Fibroblast of villous mesenchyme (primary cell): ENCODE measurements at regions not wholly inside any gene's neighbourhood (a gene's known extent, or its start where the extent isn't known, plus 50 kb on each side); places are given as distances from the start of the nearest gene placed in this dataset.

ENCODE experiments used
- DNase-seq: peaks from one replicate; pipeline ENCODE4 v3.0.0-alpha.2; 2010; ENCODE audit warnings: low read depth
- H3K4me3 ChIP-seq: 2 replicates; pipeline ENCODE4 v1.5.1; 2011; ENCODE audit warnings: low read depth, mild to moderate bottlenecking, low read length
- TF ChIP-seq, protein P1 (sequence below): IDR thresholded peaks from 2 replicates; pipeline ENCODE4 v1.5.1; 2012; ENCODE audit warnings: low read depth, mild to moderate bottlenecking, low read length; ENCODE audit not compliant: insufficient read depth

- TF ChIP-seq, protein P1, sequence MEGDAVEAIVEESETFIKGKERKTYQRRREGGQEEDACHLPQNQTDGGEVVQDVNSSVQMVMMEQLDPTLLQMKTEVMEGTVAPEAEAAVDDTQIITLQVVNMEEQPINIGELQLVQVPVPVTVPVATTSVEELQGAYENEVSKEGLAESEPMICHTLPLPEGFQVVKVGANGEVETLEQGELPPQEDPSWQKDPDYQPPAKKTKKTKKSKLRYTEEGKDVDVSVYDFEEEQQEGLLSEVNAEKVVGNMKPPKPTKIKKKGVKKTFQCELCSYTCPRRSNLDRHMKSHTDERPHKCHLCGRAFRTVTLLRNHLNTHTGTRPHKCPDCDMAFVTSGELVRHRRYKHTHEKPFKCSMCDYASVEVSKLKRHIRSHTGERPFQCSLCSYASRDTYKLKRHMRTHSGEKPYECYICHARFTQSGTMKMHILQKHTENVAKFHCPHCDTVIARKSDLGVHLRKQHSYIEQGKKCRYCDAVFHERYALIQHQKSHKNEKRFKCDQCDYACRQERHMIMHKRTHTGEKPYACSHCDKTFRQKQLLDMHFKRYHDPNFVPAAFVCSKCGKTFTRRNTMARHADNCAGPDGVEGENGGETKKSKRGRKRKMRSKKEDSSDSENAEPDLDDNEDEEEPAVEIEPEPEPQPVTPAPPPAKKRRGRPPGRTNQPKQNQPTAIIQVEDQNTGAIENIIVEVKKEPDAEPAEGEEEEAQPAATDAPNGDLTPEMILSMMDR = no peak
- H3K4me3 ChIP-seq = no peak overlapping the region
- no peak for DNase-seq
Measured at GRCh38 chr9:109937861-109938453, 158.0 kb downstream of the PALM2AKAP2 start.

DNA sequence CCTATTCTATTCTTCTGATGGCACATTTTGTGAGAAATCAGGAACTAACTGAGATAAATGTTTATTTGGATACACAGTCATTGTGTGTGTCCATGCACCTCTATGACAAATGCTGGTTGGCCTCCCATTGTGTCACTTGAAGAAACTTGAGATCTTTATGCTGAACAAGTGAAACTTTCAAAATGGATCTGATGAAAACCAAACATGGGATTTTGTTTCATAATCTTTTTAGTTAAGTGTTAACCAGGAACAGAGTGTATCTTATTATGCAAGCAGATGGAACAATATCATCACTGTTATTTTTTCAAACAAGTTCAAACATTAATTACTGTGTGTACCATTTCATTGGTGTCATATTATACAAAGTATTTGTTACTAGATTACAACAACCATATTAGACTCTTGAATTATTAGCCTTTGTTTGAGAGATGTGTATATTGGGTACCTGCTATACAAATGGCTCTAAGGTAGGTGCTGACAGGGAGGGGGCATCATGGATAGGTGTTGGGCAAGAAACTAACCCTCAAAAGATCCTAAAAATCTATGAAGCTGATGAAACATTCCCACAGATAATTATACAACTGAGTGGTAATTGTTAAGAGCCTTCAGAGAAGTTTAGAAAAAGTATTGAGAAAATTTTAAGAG is 159.8 kb downstream of the PALM2AKAP2 start:
- TF ChIP-seq, protein P1 = no peak
- DNase-seq = no peak
- H3K4me3 ChIP-seq = no peak overlapping the region

- TF ChIP-seq, protein P1 = no peak
- H3K4me3 ChIP-seq = no peak overlapping the region
- DNase-seq = no peak
Measured at GRCh38 chr9:109940561-109940960, 160.6 kb downstream of the PALM2AKAP2 start.

DNA sequence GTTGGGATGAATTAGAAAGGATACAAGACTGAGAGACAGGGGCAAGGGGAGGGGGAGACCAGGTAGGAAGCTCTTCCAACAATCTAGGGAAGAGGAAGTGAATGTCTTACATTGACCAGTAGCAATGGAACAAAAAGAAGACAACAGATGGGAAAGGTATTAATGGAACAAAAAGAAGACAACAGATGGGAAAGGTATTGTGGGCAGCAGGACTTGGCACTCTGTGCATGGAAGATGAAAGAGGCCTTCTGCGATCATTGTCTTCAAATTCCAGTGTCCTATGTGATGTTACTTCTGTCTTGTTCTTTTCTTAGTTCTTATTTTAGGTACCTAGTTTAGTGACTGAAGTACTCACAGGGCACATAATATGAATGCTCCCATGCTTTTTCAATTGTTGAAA is 161.8 kb downstream of the PALM2AKAP2 start:
- no peak overlapping the region for H3K4me3 ChIP-seq
- TF ChIP-seq, protein P1 = no peak
- no peak for DNase-seq

DNA sequence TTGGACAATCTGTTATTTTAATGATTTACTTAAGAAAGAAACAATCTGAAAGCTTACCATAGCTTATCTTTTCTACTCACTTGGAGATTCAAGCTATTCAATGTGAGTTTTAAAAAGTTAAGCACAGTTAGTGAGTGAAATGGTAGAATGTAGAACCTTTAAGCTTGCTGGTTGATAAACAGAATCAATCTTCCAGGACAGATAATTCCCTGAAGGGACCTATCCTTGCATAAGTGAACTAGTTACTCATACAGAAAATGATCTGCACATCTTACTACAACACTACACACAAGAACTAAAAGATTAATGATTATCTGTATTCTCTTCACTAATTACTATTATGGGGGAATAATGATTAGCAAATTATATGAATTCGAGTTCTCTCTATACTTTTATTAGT is 165.6 kb downstream of the PALM2AKAP2 start:
- no peak overlapping the region for H3K4me3 ChIP-seq
- TF ChIP-seq, protein P1 = no peak
- peak; percentile 11 for DNase-seq

DNA sequence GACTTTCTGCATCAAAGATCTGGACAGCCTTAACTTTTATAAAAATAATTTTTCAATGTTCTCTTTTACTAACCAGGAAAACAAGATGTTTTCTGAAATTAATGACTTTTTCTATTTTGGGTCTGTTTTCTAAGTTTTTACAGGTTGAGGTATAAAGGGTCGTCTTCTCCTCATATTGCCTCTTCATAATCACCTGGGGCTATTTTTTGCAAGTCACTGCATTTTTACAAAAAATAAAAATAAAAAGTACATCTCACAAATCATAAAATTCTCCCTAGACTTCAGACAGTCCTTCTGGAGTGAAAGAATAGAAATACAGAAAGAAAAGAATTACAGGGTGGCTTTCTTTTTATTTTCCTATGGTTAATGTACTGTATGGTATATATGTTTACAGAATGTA is 168.5 kb downstream of the PALM2AKAP2 start:
- H3K4me3 ChIP-seq = no peak overlapping the region
- DNase-seq = no peak
- TF ChIP-seq, protein P1 = no peak
